ENCODE measurements at regions not wholly inside any gene's neighbourhood (a gene's known extent, or its start where the extent isn't known, plus 50 kb on each side); places are given as distances from the start of the nearest gene placed in this dataset.

GRCh38 chr2:150909613-150910012, 352.1 kb downstream of the RBM43 start:
- no peak for DNase-seq

DNA sequence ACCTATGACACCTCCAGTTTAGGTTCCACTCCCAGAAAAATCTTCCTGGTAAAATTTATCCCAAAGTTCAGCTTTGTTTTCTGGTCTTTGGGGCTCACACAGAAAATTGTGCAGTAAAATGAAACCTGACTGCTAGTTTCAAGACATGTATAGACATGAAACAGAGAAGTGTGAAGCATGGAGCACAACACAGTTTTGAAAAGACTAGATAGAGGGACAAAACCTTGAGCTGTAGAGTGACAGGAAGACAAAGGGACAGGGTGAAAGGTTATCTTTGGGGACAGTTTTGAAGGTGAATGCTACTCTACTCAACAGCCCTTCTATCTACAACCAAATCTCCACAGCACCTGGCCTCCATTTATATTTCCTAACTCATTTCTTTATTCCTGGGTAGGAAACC, 352.6 kb downstream of the RBM43 start:
- DNase-seq = no peak

- no peak for DNase-seq
Observed at GRCh38 chr2:150907466-150907865, 354.2 kb downstream of the RBM43 start.

DNA sequence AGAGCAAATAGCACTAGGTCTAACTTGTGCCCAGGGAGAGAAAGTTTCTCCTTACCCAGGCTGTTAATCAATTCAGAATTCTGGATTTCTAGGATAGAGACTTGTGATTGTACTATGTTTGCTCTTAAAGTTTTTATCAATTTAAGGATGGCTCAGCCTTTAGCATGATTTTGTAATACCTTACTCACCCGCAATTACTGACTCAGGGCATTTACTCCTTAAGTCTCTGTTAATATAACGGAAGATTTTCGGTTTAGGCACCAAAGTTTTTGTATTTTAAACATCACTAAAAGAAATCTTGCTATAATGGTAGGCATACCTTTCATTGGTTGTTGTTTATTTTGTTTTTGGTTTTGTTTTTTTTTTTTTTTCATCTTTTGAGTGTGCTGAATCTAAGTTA, 358.2 kb downstream of the RBM43 start:
- no peak for DNase-seq

- no peak for DNase-seq
Observed at GRCh38 chr2:150903055-150903454, 358.6 kb downstream of the RBM43 start.

GRCh38 chr2:150900913-150901312, 360.8 kb downstream of the RBM43 start:
- no peak for DNase-seq

DNA sequence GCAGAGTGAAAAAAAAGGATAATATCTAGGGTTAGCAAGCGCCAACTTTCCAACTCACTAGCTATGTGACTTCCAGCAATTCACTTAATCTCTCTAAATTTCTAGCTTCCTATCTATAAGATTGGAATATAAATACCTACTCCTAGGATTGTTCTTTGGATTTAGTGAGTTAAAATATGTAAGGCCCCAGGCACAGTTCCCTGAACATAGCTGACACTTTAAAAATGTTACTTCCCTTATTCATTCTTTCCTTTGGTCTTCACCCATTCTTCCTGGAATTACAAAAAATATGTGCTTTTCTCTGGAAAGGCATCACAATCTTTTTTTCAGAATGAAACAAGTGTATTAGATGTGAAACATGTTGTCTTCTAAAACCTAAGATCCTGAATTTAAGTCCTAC, 365.7 kb downstream of the RBM43 start:
- no peak for DNase-seq

GRCh38 chr2:150889141-150889540, 372.5 kb downstream of the RBM43 start:
- DNase-seq = no peak

DNA sequence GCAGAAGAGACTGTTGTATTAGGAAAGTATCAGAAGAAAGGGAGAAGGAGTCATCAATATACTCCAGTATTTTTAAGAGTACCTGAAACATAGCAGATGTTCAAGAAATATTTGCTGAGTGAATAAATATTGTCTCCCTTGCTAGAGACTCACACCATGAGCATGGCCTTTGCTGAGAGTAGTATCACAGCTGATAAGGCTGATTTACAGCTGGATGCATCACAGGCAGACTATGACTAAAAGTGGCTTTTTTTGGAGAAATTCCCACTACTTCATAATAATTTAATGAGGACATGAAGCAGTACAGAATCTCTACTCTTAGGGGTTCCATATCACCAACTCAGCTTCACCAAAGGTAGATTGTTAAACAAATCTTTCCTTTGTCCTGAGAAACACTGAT, 373.3 kb downstream of the RBM43 start:
- DNase-seq = no peak

DNA sequence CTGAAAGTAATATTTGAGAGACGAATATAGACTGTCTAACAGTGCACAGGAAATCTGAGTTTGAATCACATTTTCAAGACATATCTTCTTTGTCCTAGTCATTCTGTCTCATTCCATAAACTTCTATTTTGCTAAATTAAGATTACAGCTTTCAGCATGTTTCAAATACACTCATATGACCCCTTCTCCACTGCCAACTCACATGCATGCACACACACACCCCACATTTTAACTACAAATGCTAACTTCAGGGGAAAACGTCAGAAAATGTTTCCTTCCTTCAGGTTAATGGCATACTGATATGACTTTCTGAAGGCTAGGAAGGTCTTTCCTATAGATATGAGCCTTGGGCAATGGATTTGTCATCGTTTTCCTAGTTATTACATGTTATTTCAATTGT, 373.7 kb downstream of the RBM43 start:
- no peak for DNase-seq

DNA sequence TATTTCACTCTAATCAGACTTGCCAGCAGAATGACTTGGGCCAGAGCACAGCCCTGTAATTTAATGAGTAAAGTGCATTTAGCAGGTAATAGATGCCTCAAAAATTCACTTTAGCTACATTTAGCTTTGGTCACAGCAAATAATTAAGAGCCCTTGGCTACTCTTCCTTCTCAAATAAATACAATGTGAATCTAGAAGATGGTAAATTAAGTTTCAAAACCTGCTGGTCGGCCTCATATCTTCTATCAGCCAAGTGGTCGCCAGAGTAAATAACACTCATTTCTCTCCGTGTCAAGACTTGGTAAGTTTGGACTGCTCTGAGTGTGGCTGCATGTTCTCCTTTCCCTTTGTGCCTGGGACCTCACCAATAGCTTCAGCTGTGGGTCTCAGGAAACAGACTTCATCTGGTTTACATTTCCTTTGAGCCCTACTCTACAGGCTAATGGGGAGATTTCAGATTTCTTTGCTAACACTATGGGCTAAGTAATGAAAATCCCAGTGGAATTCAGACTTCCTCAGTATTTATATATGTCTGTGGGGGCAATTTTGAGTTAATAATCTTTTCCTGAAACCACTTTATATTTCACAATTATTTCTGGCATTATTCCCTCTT, 375.8 kb downstream of the RBM43 start:
- DNase-seq = no peak

GRCh38 chr2:150885236-150885635, 376.4 kb downstream of the RBM43 start:
- DNase-seq = no peak

DNA sequence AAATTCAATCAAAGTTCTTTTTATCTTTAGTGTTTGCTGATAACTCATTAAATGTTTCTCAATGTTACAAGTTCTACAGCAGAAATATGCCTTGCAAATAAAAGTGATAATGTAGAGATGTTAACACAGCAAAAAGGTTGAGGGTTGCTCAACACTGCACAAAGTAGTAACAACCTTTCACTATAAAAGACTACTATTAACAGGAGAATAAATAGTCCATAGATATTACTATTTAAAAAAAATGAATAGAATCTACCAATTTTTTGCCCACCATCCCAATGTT, 378.1 kb downstream of the RBM43 start:
- DNase-seq = no peak

GRCh38 chr2:150882751-150883612, 378.7 kb downstream of the RBM43 start:
- DNase-seq = no peak

DNA sequence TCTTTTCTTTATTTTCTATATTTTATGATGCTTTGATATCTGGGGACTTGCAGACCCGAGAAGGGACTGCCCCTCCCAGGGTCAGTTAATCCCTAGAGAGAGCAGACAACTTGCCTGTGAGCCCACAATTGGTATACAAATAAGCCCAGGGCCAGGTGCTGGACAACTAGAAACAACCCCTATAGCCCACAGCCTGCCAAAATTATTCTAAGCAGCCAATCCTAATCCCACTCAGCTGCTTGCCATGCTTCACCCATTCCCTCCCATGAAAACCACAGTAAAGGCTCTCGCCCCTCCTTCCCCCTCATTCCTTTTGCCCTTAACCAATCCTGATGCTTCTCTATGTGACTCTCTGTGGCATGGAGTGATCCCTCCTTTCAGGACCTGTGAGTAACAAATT, 380.7 kb downstream of the RBM43 start:
- no peak for DNase-seq

DNA sequence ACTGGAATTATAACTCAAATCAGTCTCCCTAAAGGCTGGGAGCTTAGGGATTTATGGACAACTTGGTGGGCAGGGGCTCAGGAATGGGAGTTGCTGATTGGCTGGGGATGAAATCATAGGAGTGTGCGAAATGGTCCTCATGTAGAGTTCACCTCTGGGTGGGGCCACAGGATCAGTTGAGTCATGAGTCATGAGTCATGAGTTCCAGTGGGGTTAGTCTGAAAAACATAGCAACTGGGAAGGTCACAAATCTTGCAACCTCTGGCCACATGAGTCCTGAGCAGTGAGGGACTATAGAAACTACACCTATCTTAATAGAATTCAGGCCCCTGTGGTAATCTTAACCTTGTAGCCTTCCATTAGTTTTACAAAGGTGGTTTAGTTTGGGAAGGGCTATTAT, 383.3 kb downstream of the RBM43 start:
- DNase-seq = no peak

DNA sequence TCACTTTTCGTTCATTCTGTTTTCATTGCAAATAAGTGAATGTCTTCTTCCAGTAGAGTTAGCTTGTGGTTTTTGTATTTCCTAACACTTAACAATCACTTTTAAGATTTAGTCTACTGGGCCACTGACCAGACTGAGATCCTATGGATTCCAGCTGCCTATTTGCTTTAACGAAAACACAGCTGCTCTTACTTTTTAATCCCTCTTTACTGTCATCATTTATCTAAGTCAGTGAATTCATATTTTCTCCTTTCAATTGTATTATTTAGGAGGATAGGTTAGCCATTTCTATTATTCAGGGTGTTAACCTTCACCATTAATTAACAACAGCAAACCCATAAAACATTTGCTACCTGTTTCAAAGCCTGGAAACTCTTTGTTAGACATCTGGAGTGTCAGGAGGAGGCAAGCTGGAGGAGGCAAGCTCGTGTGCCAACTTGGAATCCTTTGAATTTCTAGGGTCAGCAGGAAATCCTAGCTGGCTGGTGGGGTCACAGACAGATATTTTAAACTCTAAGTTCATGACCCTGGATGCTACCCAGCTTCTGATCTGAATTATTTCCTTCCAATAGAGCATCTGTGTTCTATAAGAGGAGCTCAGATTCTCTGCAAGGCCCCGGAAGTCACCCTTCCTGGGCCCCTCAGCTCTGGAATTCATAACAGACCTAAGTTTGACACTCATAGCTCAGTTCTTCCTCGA, 385.3 kb downstream of the RBM43 start:
- no peak for DNase-seq

- DNase-seq = no peak
Observed at GRCh38 chr2:150873396-150873772, 385.9 kb upstream of the RND3 start.

DNA sequence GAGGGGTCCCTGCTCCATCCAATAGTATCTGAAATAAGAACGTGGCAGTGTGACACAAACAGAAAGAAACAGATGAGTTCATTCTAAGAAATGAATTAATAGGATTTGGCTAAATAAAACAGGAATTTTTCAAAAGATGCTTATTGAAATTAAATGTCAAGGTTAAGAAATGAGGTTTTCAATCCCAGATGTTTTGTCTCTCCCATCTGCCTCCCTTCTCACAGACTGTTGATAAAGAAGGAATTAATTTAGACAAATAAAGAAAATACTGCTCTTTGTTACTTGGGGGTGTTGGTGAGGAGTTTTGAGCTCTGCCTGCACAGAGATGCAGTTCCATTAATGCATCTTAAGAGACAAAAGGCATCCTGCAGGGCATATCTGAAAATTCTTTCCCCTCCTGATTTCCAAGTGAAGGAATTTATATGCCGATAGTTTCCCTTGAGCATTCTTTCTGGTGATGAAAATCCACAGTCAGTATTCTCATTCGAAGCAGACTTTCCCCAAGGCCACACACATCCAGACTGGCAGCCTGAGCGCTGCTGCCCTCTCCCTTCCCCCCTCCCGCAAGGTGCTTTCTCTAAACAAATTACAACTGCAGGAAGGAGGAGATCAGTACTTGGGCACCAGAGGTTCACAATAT, 385.4 kb upstream of the RND3 start:
- no peak for DNase-seq

- DNase-seq = no peak
Observed at GRCh38 chr2:150866431-150866830, 379.0 kb upstream of the RND3 start.

GRCh38 chr2:150863691-150864090, 376.2 kb upstream of the RND3 start:
- DNase-seq = no peak

DNA sequence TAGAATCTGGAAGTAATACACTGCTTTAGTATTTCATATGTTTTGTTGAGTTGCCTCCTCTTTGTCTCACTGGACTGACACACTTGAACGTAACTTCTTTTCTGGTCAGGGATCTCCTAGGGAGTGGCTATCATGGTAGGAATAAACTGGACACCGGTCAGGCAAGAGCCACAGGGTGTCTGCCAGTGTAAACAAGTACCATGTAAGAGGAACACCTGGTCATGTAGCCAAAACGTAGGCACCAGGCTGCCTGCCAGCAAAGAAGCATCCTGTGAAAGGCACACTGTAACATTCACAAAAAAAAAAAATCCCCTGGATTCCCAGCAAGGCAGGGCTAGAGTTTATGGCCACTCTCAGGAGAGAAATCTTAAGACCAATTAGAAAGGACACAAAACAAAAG, 372.8 kb upstream of the RND3 start:
- no peak for DNase-seq

Measured in amygdala (tissue), 56 donors.